Psoas muscle (tissue), 7 donors: ENCODE measurements at regions not wholly inside any gene's neighbourhood (a gene's known extent, or its start where the extent isn't known, plus 50 kb on each side); places are given as distances from the start of the nearest gene placed in this dataset.

Source experiments
- ATAC-seq, 4 donors: fragments of 200-7000 bp; cut with Tn5 transposase; one replicate each; pipeline ENCODE4 v1.9.1; 2020; ENCODE audit warnings: moderate library complexity in 3 of 4, mild to moderate bottlenecking in 2 of 4
- DNase-seq, 2 donors: peaks; one replicate each; pipeline ENCODE4 v3.0.0-alpha.2; 2020
- H3K27ac ChIP-seq: fragments of 200-600 bp; one replicate; pipeline ENCODE4 v1.8.0; 2022
- H3K27me3 ChIP-seq, 3 donors: fragments of 200-600 bp in 1 of 3; one replicate each; pipeline versions ENCODE4 v1.6.1 to v1.8.0; 2013 to 2022; ENCODE audit warnings: low read length in 2 of 3, mild to moderate bottlenecking in 2 of 3, moderate library complexity in 1 of 3; ENCODE audit not compliant: insufficient read depth in 3 of 3
- H3K36me3 ChIP-seq, 2 donors: fragments of 200-600 bp in 1 of 2; one replicate each; pipeline versions ENCODE4 v1.6.1 to v1.8.0; 2013 to 2022; ENCODE audit warnings: low read depth in 1 of 2, mild to moderate bottlenecking in 1 of 2, moderate library complexity in 1 of 2; ENCODE audit not compliant: insufficient read depth in 1 of 2
- H3K4me1 ChIP-seq: fragments of 200-600 bp; one replicate; pipeline ENCODE4 v1.8.0; 2022
- H3K4me3 ChIP-seq: fragments of 200-600 bp; one replicate; pipeline ENCODE4 v1.8.0; 2022; ENCODE audit warnings: mild to moderate bottlenecking
- H3K9me3 ChIP-seq: fragments of 200-600 bp; one replicate; pipeline ENCODE4 v1.8.0; 2022
- CTCF ChIP-seq: fragments of 200-600 bp; IDR thresholded peaks from one replicate; pipeline ENCODE4 v1.8.0; 2022; ENCODE audit warnings: antibody characterized with exemption
- WGBS, 3 donors: extraction: QIAGEN DNeasy Blood & Tissue Kit; methylation state at CpG; one replicate each; pipeline versions ENCODE4 v1.1.6 to v1.1.7; 2013; 5-methylcytosine and 5-hydroxymethylcytosine counted together
- intact Hi-C, 2 donors: fragments of 100-400 bp; cut with DNase I; formaldehyde crosslinking; loops; one replicate each; pipeline versions ENCODE4 v1.11.0 to v1.14.2; 2022
- donor health status: healthy with polysubstance abuse.
- donor health status: DM: no; HTN: no; CAD: no; lungs with moderate emphysema.
- donor health status: Bipolar disorder and iron deficiency.
- donor health status: healthy.
- donor health status: DM: yes; HTN: yes; CAD: no.
- donor health status: DM: no; HTN: no; CAD: no.
- donor health status: DM: yes; HTN: yes; CAD: no.

- Histone ChIP-seq H3K9me3 (no peaks in the 10 kb centered on the region), H3K4me3 (no peak overlapping the region), H3K36me3 (no peaks in the 10 kb centered on the region), H3K27ac (no peak overlapping the region), H3K27me3 (no peaks in the 10 kb centered on the region), H3K4me1 (peaks cover 9% of the 10 kb centered on the region)
- 85 to 88% (median 87%) methylated on average over 9 of the region's 9 CpGs for WGBS, 3 donors
- DNase-seq (no peak), ATAC-seq (no peak)
- no peak for TF ChIP-seq CTCF
- intact Hi-C loops, result no loop called here
Measured at GRCh38 chr2:45072064-45072861, 63.0 kb upstream of the SIX2 start.

- H3K4me3 ChIP-seq, result no peak overlapping the region
- intact Hi-C loops, result no loop called here
Measured at GRCh38 chr2:45070113-45070652, 60.9 kb upstream of the SIX2 start.

GRCh38 chr2:45069684-45070083 lies 60.4 kb upstream of the SIX2 start:
- H3K27me3 ChIP-seq, result no peaks in the 10 kb centered on the region
- no peaks in the 10 kb centered on the region for H3K36me3 ChIP-seq
- TF ChIP-seq CTCF, result no peak
- H3K4me3 ChIP-seq, result no peak overlapping the region
- ATAC-seq, result no peak
- H3K4me1 ChIP-seq, result peaks cover 9% of the 10 kb centered on the region
- DNase-seq, result no peak
- H3K27ac ChIP-seq, result no peak overlapping the region
- 83 to 86% (median 85%) methylated on average over 5 of the region's 5 CpGs for WGBS, 3 donors
- no peaks in the 10 kb centered on the region for H3K9me3 ChIP-seq
- intact Hi-C loops, result no loop called here

More at GRCh38 chr2:45070113-45070652, 60.9 kb upstream of the SIX2 start:
- 39 to 45% (median 42%) methylated on average over 9 of the region's 9 CpGs for WGBS, 3 donors
- Histone ChIP-seq H3K36me3 (no peaks in the 10 kb centered on the region), H3K4me1 (peaks cover 9% of the 10 kb centered on the region), H3K27me3 (no peaks in the 10 kb centered on the region), H3K27ac (no peak overlapping the region), H3K9me3 (no peaks in the 10 kb centered on the region)
- DNase-seq, result no peak
- no peak for TF ChIP-seq CTCF
- ATAC-seq, result no peak

GRCh38 chr2:45068571-45069140 lies 59.4 kb upstream of the SIX2 start:
- H3K27me3 ChIP-seq, result no peaks in the 10 kb centered on the region
- H3K9me3 ChIP-seq, result no peaks in the 10 kb centered on the region
- no peak overlapping the region for H3K27ac ChIP-seq
- WGBS, 3 donors, result 62 to 70% (median 62%) methylated on average over 9 of the region's 9 CpGs
- TF ChIP-seq CTCF, result no peak
- peak in 2 of 4 donors; percentile 18 to 29 for ATAC-seq
- intact Hi-C loops, result no loop called here
- peaks cover 9% of the 10 kb centered on the region for H3K4me1 ChIP-seq
- no peaks in the 10 kb centered on the region for H3K36me3 ChIP-seq
- H3K4me3 ChIP-seq, result no peak overlapping the region
- no peak for DNase-seq
